SK-N-MC (cell line): ENCODE measurements at regions not wholly inside any gene's neighbourhood (a gene's known extent, or its start where the extent isn't known, plus 50 kb on each side); places are given as distances from the start of the nearest gene placed in this dataset.

Experiments
- EZH2 ChIP-seq: fragments of 200-600 bp; sonication (generic); IDR thresholded peaks from one replicate; pipeline ENCODE4 v1.6.1; 2017; ENCODE audit warnings: antibody characterized with exemption
- FOXP2 ChIP-seq: optimal IDR thresholded peaks from 2 replicates; pipeline ENCODE3; 2011; ENCODE audit warnings: mild to moderate bottlenecking, moderate library complexity; ENCODE audit not compliant: insufficient read depth; ENCODE audit errors: extremely low read length, control extremely low read depth
- POLR2AphosphoS5 ChIP-seq: IDR thresholded peaks from 2 replicates; pipeline ENCODE4 v1.6.1; 2012; ENCODE audit warnings: mild to moderate bottlenecking, low read depth, low read length, borderline replicate concordance

GRCh38 chr9:27632254-27632653 lies 59.0 kb upstream of the C9orf72 start:
- no peak for TF ChIP-seq POLR2AphosphoS5
- no peak for TF ChIP-seq EZH2
- TF ChIP-seq FOXP2, result no peak
